Fibroblast of skin of left biceps (primary cell): ENCODE measurements at regions not wholly inside any gene's neighbourhood (a gene's known extent, or its start where the extent isn't known, plus 50 kb on each side); places are given as distances from the start of the nearest gene placed in this dataset.
"Not testable (repeated sequence)": the region's sequence is repeated elsewhere in the genome, so short reads cannot be mapped to it uniquely, and the experiment has no call there.

ENCODE experiments used
- DNase-seq, 2 experiments: peaks; one replicate each; pipeline ENCODE4 v3.0.0-alpha.2; 2013; ENCODE audit warnings: low read depth in 2 of 2

DNA sequence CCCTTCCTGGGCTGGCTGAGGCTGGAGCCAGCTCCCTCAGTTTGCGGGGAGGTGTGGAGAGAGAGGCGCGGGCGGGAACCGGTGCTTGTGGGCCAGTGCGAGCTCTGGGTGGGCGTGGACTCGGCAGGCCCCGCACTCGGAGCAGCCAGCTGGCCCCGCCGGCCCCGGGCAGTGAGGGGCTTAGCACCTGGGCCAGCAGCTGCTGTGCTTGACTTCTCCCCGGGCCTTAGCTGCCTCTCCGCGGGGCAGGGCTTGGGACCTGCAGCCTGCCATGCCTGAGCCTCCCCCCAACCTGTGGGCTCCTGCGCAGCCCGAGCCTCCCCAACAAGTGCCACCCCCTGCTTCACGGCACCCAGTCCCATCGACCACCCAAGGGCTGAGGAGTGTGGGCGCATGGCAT, 81.6 kb upstream of the CCNG1 start:
- DNase-seq = not testable (repeated sequence)

DNA sequence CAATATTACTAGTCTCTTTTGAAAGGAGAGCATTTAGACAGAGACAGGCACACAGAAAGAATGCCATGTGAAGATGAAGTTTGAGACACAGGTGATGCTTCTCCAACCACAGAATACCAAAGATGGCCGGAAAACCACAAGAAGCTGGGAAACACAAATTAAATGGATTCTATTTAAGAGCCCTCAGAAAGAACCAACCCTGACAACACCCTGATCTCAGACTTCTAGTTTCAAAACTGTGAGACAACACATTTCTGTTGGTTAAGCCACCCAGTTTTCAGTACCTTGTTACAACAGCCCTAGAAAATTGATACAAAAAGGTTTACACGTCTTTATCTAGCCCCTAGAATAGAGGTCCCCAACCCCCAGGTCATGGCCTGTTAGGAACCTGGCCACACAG, 79.8 kb upstream of the CCNG1 start:
- DNase-seq = no peak

GRCh38 chr5:163360656-163361055, 76.7 kb upstream of the CCNG1 start:
- no peak for DNase-seq

DNA sequence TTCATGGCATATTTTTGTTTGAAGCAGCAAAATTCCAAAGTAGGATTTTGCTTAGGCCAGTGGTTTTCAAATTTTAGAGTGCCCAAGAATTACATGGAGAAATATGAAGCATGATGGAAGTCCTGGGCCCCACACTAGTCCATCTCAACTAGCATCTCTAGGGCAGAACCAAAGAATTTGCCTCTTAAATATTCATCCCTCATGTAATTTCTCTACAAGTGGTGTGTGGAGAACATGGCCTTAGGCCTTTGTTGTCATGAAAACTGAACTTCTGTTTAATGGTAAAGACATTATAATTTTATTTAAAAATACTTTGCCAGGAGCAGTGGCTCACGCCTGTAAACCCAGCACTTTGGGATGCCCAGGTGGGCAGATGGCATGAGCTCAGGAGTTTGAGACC, 75.9 kb upstream of the CCNG1 start:
- no peak for DNase-seq

- no peak for DNase-seq
These were observed 74.5 kb upstream of the CCNG1 start for GRCh38 chr5:163362840-163363371.

DNA sequence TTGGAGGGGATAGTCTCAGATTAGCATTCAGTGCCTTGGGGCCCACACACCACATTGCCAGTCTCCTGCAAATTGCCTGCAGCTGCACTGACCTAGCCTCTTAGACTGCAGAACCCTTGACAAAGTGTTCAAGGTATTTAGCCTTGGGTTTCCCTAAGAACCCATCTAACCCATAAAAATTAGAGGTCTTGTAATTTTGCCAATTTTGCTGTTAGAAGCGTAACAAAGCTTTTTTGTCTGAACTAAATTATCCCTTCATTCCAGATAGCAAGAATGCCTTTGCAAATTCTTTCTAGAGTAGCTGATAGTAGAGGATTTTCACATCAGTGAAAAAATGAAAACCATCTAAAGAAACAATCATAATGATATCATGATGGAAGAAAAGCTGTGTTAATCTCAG, 74.0 kb upstream of the CCNG1 start:
- no peak for DNase-seq

GRCh38 chr5:163366757-163367156, 70.6 kb upstream of the CCNG1 start:
- DNase-seq = no peak

DNA sequence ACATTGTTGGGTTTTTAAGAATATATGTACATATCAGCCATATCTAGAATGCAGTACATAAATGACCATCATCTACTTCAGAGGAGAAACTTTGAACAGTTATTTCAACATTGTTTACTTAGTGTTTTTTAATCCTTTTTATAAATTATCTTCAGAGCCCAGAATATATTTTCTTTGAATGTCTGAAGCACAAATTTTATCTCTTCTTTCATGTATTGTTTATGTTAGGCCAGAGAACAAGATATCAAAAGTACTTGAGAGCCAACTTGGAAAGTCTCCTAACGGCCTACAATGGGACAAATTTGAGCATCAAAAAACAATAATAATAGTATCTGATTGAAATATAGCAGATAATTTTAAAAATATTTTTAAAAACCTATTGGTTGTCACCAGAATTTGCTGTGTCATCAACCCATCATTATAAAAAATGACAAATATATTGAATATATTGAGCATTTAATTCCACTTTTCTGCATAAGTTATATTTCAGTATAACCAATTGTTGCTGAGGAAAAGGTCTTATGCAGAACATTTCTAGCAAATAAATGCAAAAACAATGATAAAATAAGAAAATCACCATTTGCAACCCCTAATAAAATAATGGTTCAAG, 67.5 kb upstream of the CCNG1 start:
- DNase-seq = no peak

GRCh38 chr5:163373436-163374084, 63.8 kb upstream of the CCNG1 start:
- DNase-seq = no peak

GRCh38 chr5:163377982-163378381, 59.4 kb upstream of the CCNG1 start:
- DNase-seq = no peak

GRCh38 chr5:163379298-163380155, 57.9 kb upstream of the CCNG1 start:
- peak; percentile 17 to 30 for DNase-seq

DNA sequence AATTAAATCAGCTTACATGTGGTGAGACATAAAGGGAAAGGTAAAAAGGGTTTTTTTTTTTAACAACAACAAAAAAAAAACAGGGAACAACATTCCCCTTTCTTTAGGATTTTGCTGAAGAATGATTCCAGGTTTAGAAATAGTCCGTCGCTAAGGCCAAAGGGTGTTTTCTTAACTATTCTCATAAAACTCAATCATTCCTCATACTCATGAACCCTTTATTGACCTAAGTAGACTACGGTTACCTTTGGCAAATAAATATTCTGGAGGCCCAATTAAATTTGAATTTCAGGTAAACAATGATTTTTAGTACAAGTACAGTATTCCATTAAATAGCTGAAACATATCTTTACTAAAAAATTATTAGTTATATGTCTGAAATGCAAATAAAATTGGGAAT, 55.6 kb upstream of the CCNG1 start:
- no peak for DNase-seq

- DNase-seq = no peak
These were observed 53.6 kb upstream of the CCNG1 start for GRCh38 chr5:163383754-163384153.

DNA sequence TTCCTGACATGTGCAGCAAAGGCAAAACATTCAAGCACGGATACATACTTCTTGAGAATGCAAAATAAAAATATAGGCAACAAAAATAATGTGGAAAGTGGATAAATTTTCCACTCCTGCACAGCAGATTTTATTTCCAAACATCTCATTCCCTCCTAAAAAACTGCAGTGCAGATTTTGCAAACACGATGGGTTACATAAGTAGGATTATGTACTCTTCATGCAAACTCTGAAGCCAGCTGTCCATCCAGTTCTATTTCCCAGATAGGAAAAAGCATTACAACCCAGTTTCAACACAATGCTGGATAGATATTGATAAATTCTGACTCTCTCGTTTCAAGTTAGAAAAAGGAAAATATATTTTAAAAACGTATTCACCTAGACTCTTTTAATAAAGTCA, 52.7 kb upstream of the CCNG1 start:
- no peak for DNase-seq

DNA sequence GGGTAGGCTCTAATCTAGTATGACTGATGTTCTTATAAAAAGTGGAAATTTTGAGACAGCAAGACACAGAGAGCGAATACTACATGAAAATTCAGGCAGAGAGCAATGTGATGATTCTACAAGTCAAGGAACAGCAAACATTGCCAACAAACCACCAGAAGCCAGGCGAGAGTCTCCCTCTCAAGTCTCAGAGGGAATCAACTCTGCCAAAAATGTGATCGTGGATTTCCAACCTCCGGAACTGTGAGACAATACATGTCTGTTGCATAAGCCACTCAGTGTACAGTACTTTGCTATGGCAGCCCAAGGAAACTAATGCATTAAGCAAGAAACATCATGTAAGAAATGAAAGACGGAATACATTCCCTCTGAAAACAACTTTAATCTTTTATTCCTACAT, 52.1 kb upstream of the CCNG1 start:
- no peak for DNase-seq

GRCh38 chr5:163385824-163386223, 51.6 kb upstream of the CCNG1 start:
- DNase-seq = no peak

- no peak for DNase-seq
These were observed 51.0 kb upstream of the CCNG1 start for GRCh38 chr5:163386352-163386751.

- no peak for DNase-seq
These were observed 49.6 kb upstream of the CCNG1 start for GRCh38 chr5:163387589-163388343.
